HFFc6 (cell line): ENCODE measurements at regions not wholly inside any gene's neighbourhood (a gene's known extent, or its start where the extent isn't known, plus 50 kb on each side); places are given as distances from the start of the nearest gene placed in this dataset.

Experiments used
- DNase-seq: peaks from one replicate; pipeline ENCODE4 v3.0.0-alpha.2; 2018
- H3K27ac Mint-ChIP-seq: 2 replicates; pipeline ENCODE4 v1.8.0; 2020; ENCODE audit warnings: mild to moderate bottlenecking, mixed read lengths
- H3K27me3 Mint-ChIP-seq: 2 replicates; pipeline ENCODE4 v1.8.0; 2021; ENCODE audit warnings: mild to moderate bottlenecking, moderate library complexity, mixed read lengths; ENCODE audit not compliant: insufficient read depth
- H3K36me3 Mint-ChIP-seq: 2 replicates; pipeline ENCODE4 v1.8.0; 2021; ENCODE audit warnings: low read depth, mixed read lengths
- H3K4me1 Mint-ChIP-seq: 2 replicates; pipeline ENCODE4 v1.8.0; 2020; ENCODE audit warnings: low read depth, mixed read lengths
- H3K4me3 Mint-ChIP-seq: 2 replicates; pipeline ENCODE4 v1.8.0; 2020; ENCODE audit warnings: mild to moderate bottlenecking, moderate library complexity, mixed read lengths
- H3K9me3 Mint-ChIP-seq: 2 replicates; pipeline ENCODE4 v1.8.0; 2020; ENCODE audit warnings: mild to moderate bottlenecking, mixed read lengths
- CTCF ChIP-seq: fragments of 200-600 bp; sonication (generic); IDR thresholded peaks from 2 replicates; pipeline ENCODE4 v1.5.0; 2021; ENCODE audit warnings: antibody characterized with exemption, mild to moderate bottlenecking

GRCh38 chr3:28844298-28845005 lies 436.4 kb upstream of the RBMS3 start:
- Mint-ChIP-seq H3K27me3 (peaks cover 13% of the 10 kb centered on the region), H3K4me1 (no peaks in the 10 kb centered on the region), H3K9me3 (no peaks in the 10 kb centered on the region), H3K4me3 (no peak overlapping the region), H3K27ac (no peak overlapping the region), H3K36me3 (no peaks in the 10 kb centered on the region)
- no peak for TF ChIP-seq CTCF
- DNase-seq: no peak

DNA sequence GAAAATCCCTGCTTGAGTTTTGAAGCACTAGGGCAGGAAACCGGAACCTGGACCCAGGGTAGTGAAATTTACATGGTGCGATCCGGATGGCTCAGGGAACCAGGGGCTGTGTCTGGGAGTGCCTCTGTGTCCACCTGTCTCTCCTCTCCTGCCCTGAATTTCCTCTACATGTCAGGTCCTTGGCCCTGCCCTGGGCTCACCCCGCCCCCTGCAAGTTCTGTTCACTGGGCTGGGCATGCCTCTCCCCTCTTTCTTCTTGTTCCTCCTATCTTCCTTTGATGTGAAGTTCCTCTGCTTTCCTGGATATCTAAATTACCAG lies 435.9 kb upstream of the RBMS3 start:
- no peak for TF ChIP-seq CTCF
- Mint-ChIP-seq H3K27me3 (peaks cover 13% of the 10 kb centered on the region), H3K9me3 (no peaks in the 10 kb centered on the region), H3K4me1 (no peaks in the 10 kb centered on the region), H3K4me3 (no peak overlapping the region), H3K36me3 (no peaks in the 10 kb centered on the region), H3K27ac (no peak overlapping the region)
- DNase-seq: no peak

- no peaks in the 10 kb centered on the region for H3K36me3 Mint-ChIP-seq
- no peaks in the 10 kb centered on the region for H3K9me3 Mint-ChIP-seq
- no peak overlapping the region; the same call in 1 of the 2 replicates for H3K4me3 Mint-ChIP-seq
- peaks cover 12% of the 10 kb centered on the region for H3K27me3 Mint-ChIP-seq
- no peak overlapping the region for H3K27ac Mint-ChIP-seq
- DNase-seq: no peak
- TF ChIP-seq CTCF: no peak
- no peaks in the 10 kb centered on the region; the same call in 1 of the 2 replicates for H3K4me1 Mint-ChIP-seq
Measured at GRCh38 chr3:28846971-28847478, 433.8 kb upstream of the RBMS3 start.

DNA sequence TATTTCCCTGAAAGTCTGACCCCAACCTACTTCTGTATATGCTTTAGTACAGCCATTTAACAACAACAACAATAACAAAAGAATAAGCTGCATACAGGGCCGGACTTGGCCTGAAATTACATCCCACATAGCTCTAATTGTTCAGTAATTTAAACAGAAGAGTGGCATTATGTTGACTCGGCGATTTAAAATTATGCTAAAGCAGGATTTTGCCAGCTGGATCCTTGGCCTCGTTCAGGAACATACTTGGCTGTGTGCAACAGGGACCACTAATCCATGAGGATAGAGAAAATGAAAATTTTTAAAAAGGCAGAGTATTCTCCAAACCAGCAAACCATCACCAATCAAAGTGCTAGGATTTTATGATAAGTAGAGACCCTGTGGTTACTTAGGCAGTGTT lies 433.1 kb upstream of the RBMS3 start:
- H3K9me3 Mint-ChIP-seq: no peaks in the 10 kb centered on the region
- H3K4me3 Mint-ChIP-seq: no peak overlapping the region
- TF ChIP-seq CTCF: no peak
- H3K27me3 Mint-ChIP-seq: peaks cover 12% of the 10 kb centered on the region
- no peaks in the 10 kb centered on the region for H3K36me3 Mint-ChIP-seq
- no peaks in the 10 kb centered on the region; the same call in 1 of the 2 replicates for H3K4me1 Mint-ChIP-seq
- DNase-seq: no peak
- no peak overlapping the region for H3K27ac Mint-ChIP-seq

DNA sequence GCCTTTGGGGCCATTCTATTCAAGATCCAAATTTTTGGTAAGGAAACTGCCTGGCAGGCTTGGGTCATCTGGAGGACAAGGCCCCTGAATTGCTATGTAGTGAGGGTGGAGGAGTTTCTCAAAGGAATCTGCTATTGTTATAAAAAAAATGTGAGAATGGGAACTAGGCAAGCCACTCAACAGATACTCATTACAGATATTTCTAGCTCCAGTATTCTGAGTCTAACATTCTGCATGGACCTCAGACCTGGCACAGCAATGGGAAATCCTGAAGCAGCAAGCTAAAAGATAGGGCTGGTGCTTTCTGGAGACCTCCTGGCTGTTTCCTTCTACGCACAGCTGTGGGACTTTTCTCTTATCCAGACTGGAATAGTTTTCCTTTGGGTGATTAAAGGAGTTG lies 430.7 kb upstream of the RBMS3 start:
- TF ChIP-seq CTCF: no peak
- H3K27ac Mint-ChIP-seq: no peak overlapping the region
- DNase-seq: no peak
- H3K9me3 Mint-ChIP-seq: no peaks in the 10 kb centered on the region
- H3K4me3 Mint-ChIP-seq: no peak overlapping the region
- H3K4me1 Mint-ChIP-seq: no peaks in the 10 kb centered on the region; the same call in 1 of the 2 replicates
- peaks cover 10% of the 10 kb centered on the region for H3K27me3 Mint-ChIP-seq
- no peaks in the 10 kb centered on the region for H3K36me3 Mint-ChIP-seq
